ENCODE measurements at regions not wholly inside any gene's neighbourhood (a gene's known extent, or its start where the extent isn't known, plus 50 kb on each side); places are given as distances from the start of the nearest gene placed in this dataset.

DNA sequence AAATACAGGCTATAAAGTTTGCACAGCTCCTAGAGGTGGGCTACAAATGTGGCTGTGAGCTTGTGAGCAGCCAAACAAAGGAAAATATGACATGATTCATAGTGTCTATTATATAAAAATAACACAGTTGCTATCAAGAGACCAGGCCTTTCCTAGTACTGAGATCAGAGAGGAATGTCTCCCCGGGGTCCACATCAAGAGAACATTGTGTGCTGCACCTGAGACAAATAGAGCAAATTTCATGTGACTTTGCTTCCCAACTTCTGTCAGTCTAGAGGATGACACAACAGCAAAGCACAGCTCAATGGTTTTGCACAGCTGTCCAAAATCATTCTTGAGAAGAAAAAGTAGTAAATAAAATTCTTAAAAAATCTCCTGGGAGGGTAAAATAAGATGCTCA, 297.5 kb upstream of the PRKD1 start:
- H3K36me3 ChIP-seq (ENCODE audit: insufficient read depth, low read length), result no peaks in the 10 kb centered on the region
- H3K27ac ChIP-seq (ENCODE audit: low read depth, low read length), result no peak overlapping the region
- no peaks in the 10 kb centered on the region for H3K9me3 ChIP-seq (ENCODE audit: low read length)
- H3K27me3 ChIP-seq (ENCODE audit: control insufficient read depth in 1 of 2, insufficient read depth in 2 of 2, low read length in 2 of 2), result no peaks in the 10 kb centered on the region
- peaks cover 38% of the 10 kb centered on the region for H3K4me1 ChIP-seq (ENCODE audit: insufficient read depth, low read length)
- H3K9ac ChIP-seq (ENCODE audit: low read length), result no peak overlapping the region
- no peak overlapping the region for H3K4me3 ChIP-seq (ENCODE audit: low read depth in 1 of 2, low read length in 2 of 2)

DNA sequence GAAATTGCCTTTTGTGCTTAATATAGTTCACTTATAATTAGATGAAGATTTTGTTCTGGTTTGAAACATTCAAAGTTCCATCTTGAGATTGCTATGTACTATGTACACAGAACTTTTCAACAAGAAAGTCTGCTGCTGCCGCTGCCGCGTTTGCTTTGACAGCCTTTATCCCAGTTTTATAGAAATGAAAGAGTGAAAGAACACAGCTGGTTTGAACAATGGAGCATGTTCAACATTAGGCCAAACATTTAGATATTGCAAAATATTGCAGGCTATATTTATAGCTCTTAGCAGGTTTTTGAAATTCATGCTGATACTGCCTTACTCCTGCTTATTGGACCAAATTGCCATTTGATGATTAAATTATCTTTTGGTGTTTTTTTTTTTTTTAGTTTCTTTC, 299.8 kb upstream of the PRKD1 start:
- Histone ChIP-seq H3K9ac (ENCODE audit: low read length) (no peak overlapping the region), H3K4me3 (ENCODE audit: low read depth in 1 of 2, low read length in 2 of 2) (no peak overlapping the region), H3K27me3 (ENCODE audit: control insufficient read depth in 1 of 2, insufficient read depth in 2 of 2, low read length in 2 of 2) (no peaks in the 10 kb centered on the region), H3K27ac (ENCODE audit: low read depth, low read length) (no peak overlapping the region), H3K4me1 (ENCODE audit: insufficient read depth, low read length) (peaks cover 33% of the 10 kb centered on the region), H3K9me3 (ENCODE audit: low read length) (no peaks in the 10 kb centered on the region), H3K36me3 (ENCODE audit: insufficient read depth, low read length) (no peaks in the 10 kb centered on the region)

DNA sequence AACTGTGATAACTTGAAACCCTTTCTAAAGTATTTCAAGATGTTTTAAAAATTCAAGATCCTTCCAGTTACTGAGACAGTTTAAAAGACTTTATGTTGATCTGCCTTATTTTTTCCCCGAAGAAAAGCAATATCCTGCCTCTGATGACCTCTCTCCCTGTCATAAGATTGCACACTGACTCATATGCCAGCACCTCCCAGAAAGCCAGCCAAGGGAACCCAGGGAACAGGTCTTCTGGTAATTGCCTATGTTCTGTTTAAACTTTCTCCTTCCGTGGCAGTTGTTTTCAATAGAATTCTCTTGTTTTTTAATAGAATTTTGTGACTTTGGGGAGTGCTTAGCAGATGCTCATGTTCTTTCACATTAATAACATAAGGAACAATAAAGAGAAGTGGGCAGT, 300.2 kb upstream of the PRKD1 start:
- H3K27ac ChIP-seq (ENCODE audit: low read depth, low read length), result no peak overlapping the region
- H3K27me3 ChIP-seq (ENCODE audit: control insufficient read depth in 1 of 2, insufficient read depth in 2 of 2, low read length in 2 of 2), result no peaks in the 10 kb centered on the region

DNA sequence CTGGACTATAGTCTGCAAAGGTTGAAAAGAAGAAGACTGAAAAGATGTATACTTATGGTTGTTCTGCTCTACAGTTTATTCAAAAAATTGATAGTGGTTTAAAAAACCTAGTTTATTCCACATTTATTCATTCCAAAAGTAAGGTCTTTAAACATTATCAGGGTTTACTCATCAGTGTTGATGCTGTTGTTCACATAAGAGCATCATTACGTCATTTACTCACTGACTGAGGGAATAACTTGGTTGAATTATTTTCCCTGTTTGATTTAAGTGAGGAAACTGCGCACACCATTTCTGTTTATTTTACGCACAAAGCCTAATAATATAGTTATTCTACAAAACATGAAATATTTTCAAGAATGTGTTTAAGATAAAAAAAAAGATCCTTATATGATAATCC, 303.1 kb upstream of the PRKD1 start:
- no peaks in the 10 kb centered on the region for H3K9me3 ChIP-seq (ENCODE audit: low read length)
- no peaks in the 10 kb centered on the region for H3K27me3 ChIP-seq (ENCODE audit: control insufficient read depth in 1 of 2, insufficient read depth in 2 of 2, low read length in 2 of 2)
- H3K27ac ChIP-seq (ENCODE audit: low read depth, low read length), result no peak overlapping the region
- H3K36me3 ChIP-seq (ENCODE audit: insufficient read depth, low read length), result no peaks in the 10 kb centered on the region
- H3K4me3 ChIP-seq (ENCODE audit: low read depth in 1 of 2, low read length in 2 of 2), result no peak overlapping the region
- H3K4me1 ChIP-seq (ENCODE audit: insufficient read depth, low read length), result peaks cover 11% of the 10 kb centered on the region
- H3K9ac ChIP-seq (ENCODE audit: low read length), result no peak overlapping the region

More for the DNA sequence above, 300.2 kb upstream of the PRKD1 start:
- H3K9ac ChIP-seq (ENCODE audit: low read length), result no peak overlapping the region
- peaks cover 29% of the 10 kb centered on the region for H3K4me1 ChIP-seq (ENCODE audit: insufficient read depth, low read length)
- H3K4me3 ChIP-seq (ENCODE audit: low read depth in 1 of 2, low read length in 2 of 2), result no peak overlapping the region
- H3K36me3 ChIP-seq (ENCODE audit: insufficient read depth, low read length), result no peaks in the 10 kb centered on the region
- H3K9me3 ChIP-seq (ENCODE audit: low read length), result no peaks in the 10 kb centered on the region

DNA sequence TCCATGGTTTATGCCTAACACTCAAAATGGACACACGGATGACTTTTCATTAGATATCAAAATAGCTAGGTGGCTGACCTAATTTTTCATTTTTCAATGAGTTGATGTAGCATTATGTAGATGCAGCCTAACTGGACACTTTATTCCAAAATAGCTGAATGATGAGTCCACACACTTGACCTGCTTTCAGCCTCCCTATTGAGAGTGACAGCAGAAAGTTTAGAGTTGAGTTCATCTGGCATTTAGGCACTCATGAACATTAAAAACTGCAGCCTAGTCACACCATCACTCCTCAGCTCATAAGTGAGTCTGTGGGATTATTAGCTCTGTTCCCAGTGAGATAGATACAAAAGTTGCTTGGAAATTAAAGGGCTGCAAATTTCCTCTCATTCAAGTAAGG, 307.3 kb upstream of the PRKD1 start:
- H3K27me3 ChIP-seq (ENCODE audit: control insufficient read depth in 1 of 2, insufficient read depth in 2 of 2, low read length in 2 of 2), result no peaks in the 10 kb centered on the region
- no peaks in the 10 kb centered on the region for H3K4me1 ChIP-seq (ENCODE audit: insufficient read depth, low read length)
- H3K27ac ChIP-seq (ENCODE audit: low read depth, low read length), result no peak overlapping the region
- no peak overlapping the region for H3K4me3 ChIP-seq (ENCODE audit: low read depth in 1 of 2, low read length in 2 of 2)
- H3K9ac ChIP-seq (ENCODE audit: low read length), result no peak overlapping the region
- no peaks in the 10 kb centered on the region for H3K9me3 ChIP-seq (ENCODE audit: low read length)
- no peaks in the 10 kb centered on the region for H3K36me3 ChIP-seq (ENCODE audit: insufficient read depth, low read length)

DNA sequence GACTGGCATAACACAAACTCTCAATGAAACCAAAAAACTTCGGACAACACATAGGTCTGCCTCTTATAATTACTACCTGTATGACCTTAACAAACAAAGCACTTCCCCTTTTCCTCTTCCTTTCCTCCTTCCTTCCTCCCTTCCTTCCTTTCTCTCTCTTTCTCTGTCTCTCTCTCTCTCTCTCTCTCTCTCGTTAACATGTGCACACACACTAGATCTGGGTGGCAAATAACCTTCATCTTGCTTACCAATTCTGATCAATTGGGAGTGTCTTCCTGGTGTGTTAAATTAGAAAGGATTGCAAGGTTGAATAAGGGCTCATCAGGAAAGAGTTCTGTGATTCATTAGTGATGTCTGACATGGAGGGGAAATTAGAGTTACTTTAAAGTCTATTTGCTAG, 307.8 kb upstream of the PRKD1 start:
- H3K4me3 ChIP-seq (ENCODE audit: low read depth in 1 of 2, low read length in 2 of 2), result no peak overlapping the region
- H3K9ac ChIP-seq (ENCODE audit: low read length), result no peak overlapping the region
- no peaks in the 10 kb centered on the region for H3K4me1 ChIP-seq (ENCODE audit: insufficient read depth, low read length)
- H3K36me3 ChIP-seq (ENCODE audit: insufficient read depth, low read length), result no peaks in the 10 kb centered on the region
- no peak overlapping the region for H3K27ac ChIP-seq (ENCODE audit: low read depth, low read length)
- no peaks in the 10 kb centered on the region for H3K27me3 ChIP-seq (ENCODE audit: control insufficient read depth in 1 of 2, insufficient read depth in 2 of 2, low read length in 2 of 2)
- H3K9me3 ChIP-seq (ENCODE audit: low read length), result no peaks in the 10 kb centered on the region

DNA sequence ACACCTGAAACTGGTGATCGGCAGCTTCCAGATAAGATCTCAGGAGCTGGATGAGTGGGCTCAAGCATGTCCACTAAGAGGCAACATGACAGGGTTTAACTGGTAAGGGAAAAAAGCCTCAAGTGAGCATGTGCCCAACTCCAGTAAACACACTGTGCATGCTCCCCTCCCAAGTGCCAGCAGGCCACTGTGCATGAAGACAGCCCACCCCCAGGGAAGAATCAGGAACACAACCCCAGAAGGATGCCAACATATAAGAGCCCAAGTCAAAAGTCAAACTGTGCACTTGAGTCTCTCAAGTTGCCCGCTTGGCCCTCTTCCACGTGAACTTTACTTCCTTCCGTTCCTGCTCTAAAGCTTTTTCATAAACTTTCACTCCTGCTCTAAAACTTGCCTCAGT, 311.3 kb upstream of the PRKD1 start:
- H3K4me3 ChIP-seq (ENCODE audit: low read depth in 1 of 2, low read length in 2 of 2), result no peak overlapping the region
- H3K36me3 ChIP-seq (ENCODE audit: insufficient read depth, low read length), result no peaks in the 10 kb centered on the region
- no peak overlapping the region for H3K27ac ChIP-seq (ENCODE audit: low read depth, low read length)
- no peaks in the 10 kb centered on the region for H3K9me3 ChIP-seq (ENCODE audit: low read length)
- H3K9ac ChIP-seq (ENCODE audit: low read length), result no peak overlapping the region
- no peaks in the 10 kb centered on the region for H3K4me1 ChIP-seq (ENCODE audit: insufficient read depth, low read length)
- no peaks in the 10 kb centered on the region for H3K27me3 ChIP-seq (ENCODE audit: control insufficient read depth in 1 of 2, insufficient read depth in 2 of 2, low read length in 2 of 2)

DNA sequence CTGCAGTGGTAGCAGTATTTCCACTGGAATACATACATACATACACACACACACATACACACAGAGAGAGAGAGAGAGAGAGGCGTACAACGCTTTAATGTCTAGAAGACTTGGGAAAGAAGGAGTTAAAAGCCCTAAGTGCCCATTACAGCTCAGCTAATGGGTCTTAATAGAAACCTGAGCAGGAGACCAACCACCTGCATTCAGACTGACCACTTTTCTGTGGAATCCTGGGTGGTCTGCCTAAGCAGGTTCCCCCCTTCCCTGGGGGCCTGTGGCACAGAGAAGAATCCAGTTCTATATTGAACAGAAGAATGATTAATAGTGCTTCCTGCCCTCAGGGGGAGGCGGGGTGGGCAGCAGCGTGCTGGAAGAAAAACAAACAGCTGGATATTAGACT, 312.4 kb upstream of the PRKD1 start:
- Histone ChIP-seq H3K9me3 (ENCODE audit: low read length) (no peaks in the 10 kb centered on the region), H3K4me3 (ENCODE audit: low read depth in 1 of 2, low read length in 2 of 2) (no peak overlapping the region), H3K36me3 (ENCODE audit: insufficient read depth, low read length) (no peaks in the 10 kb centered on the region), H3K4me1 (ENCODE audit: insufficient read depth, low read length) (no peaks in the 10 kb centered on the region), H3K9ac (ENCODE audit: low read length) (no peak overlapping the region), H3K27me3 (ENCODE audit: control insufficient read depth in 1 of 2, insufficient read depth in 2 of 2, low read length in 2 of 2) (no peaks in the 10 kb centered on the region), H3K27ac (ENCODE audit: low read depth, low read length) (no peak overlapping the region)

DNA sequence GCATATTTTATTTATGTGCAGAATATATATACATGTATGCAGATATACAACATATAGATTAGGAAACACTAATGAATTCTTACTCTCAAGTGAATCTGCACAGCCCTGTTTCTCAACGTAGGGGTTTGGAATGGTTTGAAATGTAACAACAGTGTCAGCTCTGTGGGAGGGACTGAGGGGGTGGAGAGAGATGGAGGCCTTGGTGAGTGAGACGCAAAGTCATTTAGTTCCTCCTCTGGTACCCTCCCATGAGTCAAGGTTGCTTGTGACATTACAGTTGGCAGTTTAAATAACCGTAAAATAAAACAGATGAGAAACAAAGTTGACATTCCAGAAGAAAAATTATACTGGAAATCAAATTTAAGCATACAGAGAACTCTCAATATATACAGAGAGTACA, 313.0 kb upstream of the PRKD1 start:
- Histone ChIP-seq H3K27ac (ENCODE audit: low read depth, low read length) (no peak overlapping the region), H3K36me3 (ENCODE audit: insufficient read depth, low read length) (no peaks in the 10 kb centered on the region), H3K27me3 (ENCODE audit: control insufficient read depth in 1 of 2, insufficient read depth in 2 of 2, low read length in 2 of 2) (no peaks in the 10 kb centered on the region), H3K9me3 (ENCODE audit: low read length) (no peaks in the 10 kb centered on the region), H3K4me1 (ENCODE audit: insufficient read depth, low read length) (no peaks in the 10 kb centered on the region), H3K4me3 (ENCODE audit: low read depth in 1 of 2, low read length in 2 of 2) (no peak overlapping the region), H3K9ac (ENCODE audit: low read length) (no peak overlapping the region)

DNA sequence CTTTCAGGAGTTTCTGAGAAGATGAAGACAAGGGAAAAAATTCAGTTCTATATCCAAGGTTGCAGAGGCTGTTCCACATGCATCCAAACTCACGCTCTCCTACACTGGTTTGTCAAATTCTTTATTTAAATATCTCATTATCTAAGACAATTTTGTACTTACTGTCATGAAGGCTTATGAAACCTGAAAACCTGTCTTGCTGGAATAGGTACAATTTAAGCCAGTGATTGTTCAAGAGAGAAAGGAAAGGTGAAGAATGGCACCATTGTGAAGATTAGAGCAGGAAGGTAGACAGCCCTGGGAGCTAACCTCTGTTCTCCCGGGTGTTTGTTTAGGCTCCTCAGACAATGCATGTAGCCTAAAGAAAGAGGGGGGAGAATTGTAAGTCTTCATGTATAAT, 315.1 kb upstream of the PRKD1 start:
- no peak overlapping the region for H3K9ac ChIP-seq (ENCODE audit: low read length)
- H3K9me3 ChIP-seq (ENCODE audit: low read length), result no peaks in the 10 kb centered on the region
- no peaks in the 10 kb centered on the region for H3K27me3 ChIP-seq (ENCODE audit: control insufficient read depth in 1 of 2, insufficient read depth in 2 of 2, low read length in 2 of 2)
- H3K36me3 ChIP-seq (ENCODE audit: insufficient read depth, low read length), result no peaks in the 10 kb centered on the region
- no peaks in the 10 kb centered on the region for H3K4me1 ChIP-seq (ENCODE audit: insufficient read depth, low read length)
- no peak overlapping the region for H3K27ac ChIP-seq (ENCODE audit: low read depth, low read length)
- H3K4me3 ChIP-seq (ENCODE audit: low read depth in 1 of 2, low read length in 2 of 2), result no peak overlapping the region

DNA sequence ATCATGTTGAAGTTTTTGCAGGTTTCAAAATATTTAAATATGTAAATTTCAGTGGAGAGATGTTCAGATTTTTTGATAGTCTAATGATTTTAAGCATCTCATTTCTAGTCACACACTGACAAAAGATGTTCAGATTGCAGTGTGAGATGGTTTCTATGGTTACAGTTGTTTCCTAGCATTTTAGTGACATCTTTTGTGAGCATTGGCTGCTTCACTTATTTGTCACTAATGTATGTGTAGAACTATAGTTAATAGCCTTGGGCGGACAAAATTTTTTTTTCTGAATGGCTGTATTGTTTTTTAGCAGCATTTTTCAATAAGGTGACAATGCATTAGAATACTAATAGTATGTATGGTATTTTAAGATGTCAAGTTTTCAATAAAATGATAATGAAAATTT, 315.6 kb upstream of the PRKD1 start:
- Histone ChIP-seq H3K27me3 (ENCODE audit: control insufficient read depth in 1 of 2, insufficient read depth in 2 of 2, low read length in 2 of 2) (no peaks in the 10 kb centered on the region), H3K9me3 (ENCODE audit: low read length) (no peaks in the 10 kb centered on the region), H3K9ac (ENCODE audit: low read length) (no peak overlapping the region), H3K27ac (ENCODE audit: low read depth, low read length) (no peak overlapping the region), H3K4me1 (ENCODE audit: insufficient read depth, low read length) (no peaks in the 10 kb centered on the region), H3K4me3 (ENCODE audit: low read depth in 1 of 2, low read length in 2 of 2) (no peak overlapping the region), H3K36me3 (ENCODE audit: insufficient read depth, low read length) (no peaks in the 10 kb centered on the region)

DNA sequence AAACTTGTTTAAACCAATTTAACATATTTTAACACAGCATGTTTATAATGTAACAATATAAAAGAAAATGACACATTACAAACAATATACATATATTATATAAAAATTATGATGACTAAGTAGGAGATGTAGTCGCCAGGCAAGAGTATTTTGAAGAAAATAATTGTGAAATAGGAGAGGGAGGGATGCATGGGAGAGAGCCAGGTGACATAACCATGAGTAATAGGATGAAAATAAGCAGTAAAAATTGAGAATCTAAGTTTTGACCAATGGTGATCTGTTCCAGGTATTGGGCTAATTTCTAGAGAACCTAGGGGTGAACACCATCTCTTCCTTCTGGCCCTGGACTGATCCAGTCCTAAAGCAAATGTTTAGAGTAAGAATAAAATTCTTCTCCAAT, 315.2 kb upstream of the G2E3 start:
- H3K4me3 ChIP-seq (ENCODE audit: low read depth in 1 of 2, low read length in 2 of 2), result no peak overlapping the region
- H3K9ac ChIP-seq (ENCODE audit: low read length), result no peak overlapping the region
- no peaks in the 10 kb centered on the region for H3K36me3 ChIP-seq (ENCODE audit: insufficient read depth, low read length)
- H3K9me3 ChIP-seq (ENCODE audit: low read length), result no peaks in the 10 kb centered on the region
- no peaks in the 10 kb centered on the region for H3K27me3 ChIP-seq (ENCODE audit: control insufficient read depth in 1 of 2, insufficient read depth in 2 of 2, low read length in 2 of 2)
- H3K27ac ChIP-seq (ENCODE audit: low read depth, low read length), result no peak overlapping the region
- H3K4me1 ChIP-seq (ENCODE audit: insufficient read depth, low read length), result no peaks in the 10 kb centered on the region

Data from muscle layer of colon (tissue), 2 donors.